ENCODE measurements at regions not wholly inside any gene's neighbourhood (a gene's known extent, or its start where the extent isn't known, plus 50 kb on each side); places are given as distances from the start of the nearest gene placed in this dataset.
A peak's percentile ranks its signal among the peaks of the same experiment; 100 is the strongest.

DNA sequence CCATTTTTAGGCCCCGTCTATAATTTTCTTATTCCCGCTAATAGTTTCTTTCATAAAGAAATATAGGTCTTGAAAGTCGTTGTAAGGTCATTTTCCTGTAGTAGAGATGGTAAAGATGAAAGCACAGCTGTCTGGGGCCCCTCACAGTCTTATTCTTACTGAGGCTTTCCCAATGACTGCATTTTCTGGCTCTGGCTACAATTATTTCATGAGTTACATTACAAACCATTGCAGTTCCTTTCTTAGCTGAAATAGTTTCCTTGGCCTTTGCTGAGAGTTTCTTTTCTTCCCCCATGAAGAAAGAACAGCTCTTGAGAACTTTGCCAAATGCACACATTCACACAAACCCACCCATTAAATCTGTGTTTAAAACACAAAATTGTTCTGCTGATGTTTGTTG is 113.0 kb downstream of the DYRK2 start:
- Histone ChIP-seq H3K79me2 (ENCODE audit: control insufficient read depth, low read length) (no peaks in the 10 kb centered on the region), H3K4me2 (ENCODE audit: low read length) (peak overlapping the region; percentile 3; the same call in 1 of the 2 replicates), H3K27me3 (ENCODE audit: control insufficient read depth, low read length) (no peaks in the 10 kb centered on the region), H3K4me3 (ENCODE audit: low read length) (no peak overlapping the region), H4K20me1 (ENCODE audit: control insufficient read depth, insufficient read depth, low read depth, low read length) (no peaks in the 10 kb centered on the region), H3K27ac (ENCODE audit: low read depth, low read length) (no peak overlapping the region), H3K36me3 (ENCODE audit: control insufficient read depth, low read length) (peaks cover 3% of the 10 kb centered on the region; the same call in 1 of the 2 replicates), H3K4me1 (ENCODE audit: control insufficient read depth, low read length) (peaks cover 63% of the 10 kb centered on the region), H3K9me2 (replicated peaks; ENCODE audit: control insufficient read depth, low read length) (no peaks in the 10 kb centered on the region), H3K9me3 (ENCODE audit: control insufficient read depth, insufficient read depth, low read length) (no peaks in the 10 kb centered on the region), H3F3A (ENCODE audit: control insufficient read depth, insufficient read depth) (no peaks in the 10 kb centered on the region; the same call in 1 of the 2 replicates)
- TF ChIP-seq, protein P1, sequence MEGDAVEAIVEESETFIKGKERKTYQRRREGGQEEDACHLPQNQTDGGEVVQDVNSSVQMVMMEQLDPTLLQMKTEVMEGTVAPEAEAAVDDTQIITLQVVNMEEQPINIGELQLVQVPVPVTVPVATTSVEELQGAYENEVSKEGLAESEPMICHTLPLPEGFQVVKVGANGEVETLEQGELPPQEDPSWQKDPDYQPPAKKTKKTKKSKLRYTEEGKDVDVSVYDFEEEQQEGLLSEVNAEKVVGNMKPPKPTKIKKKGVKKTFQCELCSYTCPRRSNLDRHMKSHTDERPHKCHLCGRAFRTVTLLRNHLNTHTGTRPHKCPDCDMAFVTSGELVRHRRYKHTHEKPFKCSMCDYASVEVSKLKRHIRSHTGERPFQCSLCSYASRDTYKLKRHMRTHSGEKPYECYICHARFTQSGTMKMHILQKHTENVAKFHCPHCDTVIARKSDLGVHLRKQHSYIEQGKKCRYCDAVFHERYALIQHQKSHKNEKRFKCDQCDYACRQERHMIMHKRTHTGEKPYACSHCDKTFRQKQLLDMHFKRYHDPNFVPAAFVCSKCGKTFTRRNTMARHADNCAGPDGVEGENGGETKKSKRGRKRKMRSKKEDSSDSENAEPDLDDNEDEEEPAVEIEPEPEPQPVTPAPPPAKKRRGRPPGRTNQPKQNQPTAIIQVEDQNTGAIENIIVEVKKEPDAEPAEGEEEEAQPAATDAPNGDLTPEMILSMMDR (IDR thresholded peaks at IDR 0.05; ENCODE audit: low read depth, low read length, poor library complexity, severe bottlenecking) = no peak

DNA sequence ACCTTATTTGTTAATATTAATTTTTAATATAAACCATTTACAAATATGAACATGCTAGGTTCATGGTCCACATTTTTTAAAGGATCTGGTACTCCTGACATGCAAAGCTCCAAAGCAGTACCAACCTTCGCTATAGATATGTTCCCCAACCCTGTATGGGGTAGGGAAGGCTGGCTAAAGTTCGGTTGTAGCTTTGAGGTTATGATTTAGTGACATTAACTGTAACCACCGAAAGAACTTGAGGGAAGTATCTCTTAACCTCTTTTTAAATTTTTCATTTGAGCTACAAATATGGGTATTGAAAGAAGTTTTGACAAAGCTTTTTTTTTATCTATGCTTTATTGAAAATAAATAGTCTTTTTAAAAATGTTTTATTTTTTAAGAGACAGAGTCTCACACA is 115.5 kb downstream of the DYRK2 start:
- Histone ChIP-seq H3K4me2 (ENCODE audit: low read length) (no peak overlapping the region), H3K27me3 (ENCODE audit: control insufficient read depth, low read length) (no peaks in the 10 kb centered on the region), H4K20me1 (ENCODE audit: control insufficient read depth, insufficient read depth, low read depth, low read length) (no peaks in the 10 kb centered on the region), H3K9me3 (ENCODE audit: control insufficient read depth, insufficient read depth, low read length) (no peaks in the 10 kb centered on the region), H3K4me1 (ENCODE audit: control insufficient read depth, low read length) (peaks cover 38% of the 10 kb centered on the region), H3K4me3 (ENCODE audit: low read length) (no peak overlapping the region), H3K36me3 (ENCODE audit: control insufficient read depth, low read length) (peaks cover 3% of the 10 kb centered on the region; the same call in 1 of the 2 replicates), H3K79me2 (ENCODE audit: control insufficient read depth, low read length) (no peaks in the 10 kb centered on the region), H3K9me2 (replicated peaks; ENCODE audit: control insufficient read depth, low read length) (no peaks in the 10 kb centered on the region), H3F3A (ENCODE audit: control insufficient read depth, insufficient read depth) (no peaks in the 10 kb centered on the region), H3K27ac (ENCODE audit: low read depth, low read length) (no peak overlapping the region)
- no peak for TF ChIP-seq EZH2phosphoT487 (IDR thresholded peaks at IDR 0.05; ENCODE audit: borderline replicate concordance, low read length)
- TF ChIP-seq, protein P1 (IDR thresholded peaks at IDR 0.05; ENCODE audit: low read depth, low read length, poor library complexity, severe bottlenecking) = no peak

DNA sequence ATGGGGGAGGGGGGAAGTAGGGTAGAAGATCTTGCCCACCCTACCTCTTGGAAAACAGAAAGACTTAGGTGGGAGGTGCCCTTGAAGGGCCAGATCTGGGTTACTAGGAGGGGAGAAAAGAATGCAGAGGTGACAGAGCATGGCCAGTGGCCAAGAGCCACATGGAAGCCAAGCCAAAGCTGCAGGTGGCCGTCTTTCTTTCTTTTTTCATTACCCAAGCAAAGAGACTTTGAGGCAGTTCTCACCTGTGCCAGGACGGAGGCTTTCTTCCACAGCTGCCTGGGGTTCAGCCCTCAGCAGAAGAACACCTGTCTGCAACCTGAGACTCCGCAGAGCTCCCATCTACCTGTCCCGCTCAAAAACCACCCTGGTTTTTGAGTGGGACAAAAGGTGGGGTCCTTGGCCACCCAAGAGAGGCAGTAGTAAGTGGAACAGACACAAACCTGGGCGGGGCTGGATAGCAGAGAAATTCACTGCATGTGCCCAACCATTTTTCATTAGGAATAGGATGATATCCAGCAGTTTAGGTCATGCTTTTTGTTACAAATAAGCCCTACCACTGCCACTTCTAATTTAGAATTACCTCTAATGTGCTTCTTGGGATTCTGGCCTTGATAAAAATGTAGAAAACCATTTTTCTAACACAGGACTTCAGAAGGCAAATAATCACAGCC is 116.5 kb downstream of the DYRK2 start:
- H3K79me2 ChIP-seq (ENCODE audit: control insufficient read depth, low read length) = no peaks in the 10 kb centered on the region
- no peaks in the 10 kb centered on the region for H4K20me1 ChIP-seq (ENCODE audit: control insufficient read depth, insufficient read depth, low read depth, low read length)
- H3K4me1 ChIP-seq (ENCODE audit: control insufficient read depth, low read length) = peaks cover 28% of the 10 kb centered on the region
- no peak overlapping the region for H3K27ac ChIP-seq (ENCODE audit: low read depth, low read length)
- H3K9me2 ChIP-seq (replicated peaks; ENCODE audit: control insufficient read depth, low read length) = no peaks in the 10 kb centered on the region
- no peak for TF ChIP-seq EZH2phosphoT487 (IDR thresholded peaks at IDR 0.05; ENCODE audit: borderline replicate concordance, low read length)
- TF ChIP-seq, protein P1 (IDR thresholded peaks at IDR 0.05; ENCODE audit: low read depth, low read length, poor library complexity, severe bottlenecking) = no peak
- no peak overlapping the region for H3K4me2 ChIP-seq (ENCODE audit: low read length)
- H3K27me3 ChIP-seq (ENCODE audit: control insufficient read depth, low read length) = no peaks in the 10 kb centered on the region
- no peaks in the 10 kb centered on the region for H3K9me3 ChIP-seq (ENCODE audit: control insufficient read depth, insufficient read depth, low read length)
- H3K36me3 ChIP-seq (ENCODE audit: control insufficient read depth, low read length) = peaks cover 2% of the 10 kb centered on the region; the same call in 1 of the 2 replicates
- H3F3A ChIP-seq (ENCODE audit: control insufficient read depth, insufficient read depth) = no peaks in the 10 kb centered on the region
- no peak overlapping the region for H3K4me3 ChIP-seq (ENCODE audit: low read length)
